HCT116 (cell line): ENCODE measurements at regions not wholly inside any gene's neighbourhood (a gene's known extent, or its start where the extent isn't known, plus 50 kb on each side); places are given as distances from the start of the nearest gene placed in this dataset.

Experiments used
- EZH2 ChIP-seq: fragments of 200-600 bp; sonication (generic); IDR thresholded peaks from 2 replicates; pipeline ENCODE4 v1.6.1; 2017; ENCODE audit warnings: antibody characterized with exemption, mixed run types
- EZH2phosphoT487 ChIP-seq: fragments of 200-600 bp; IDR thresholded peaks from 2 replicates; pipeline ENCODE4 v1.6.1; 2018; ENCODE audit warnings: antibody characterized with exemption, borderline replicate concordance
- POLR2A ChIP-seq: IDR thresholded peaks from 2 replicates; pipeline ENCODE4 v1.7.0; 2011; ENCODE audit warnings: borderline replicate concordance; ENCODE audit not compliant: insufficient read depth, insufficient read length; ENCODE audit errors: extremely low read depth
- POLR2AphosphoS5 ChIP-seq: IDR thresholded peaks from 2 replicates; pipeline ENCODE4 v1.6.1; 2011; ENCODE audit warnings: mild to moderate bottlenecking, low read depth, low read length, moderate library complexity
- RAD21 ChIP-seq: IDR thresholded peaks from 2 replicates; pipeline ENCODE4 v1.6.1; 2012; ENCODE audit warnings: low read depth, mild to moderate bottlenecking
- SP1 ChIP-seq: IDR thresholded peaks from 2 replicates; pipeline ENCODE4 v1.6.1; 2012; ENCODE audit warnings: low read depth
- SRF ChIP-seq: IDR thresholded peaks from 2 replicates; pipeline ENCODE4 v1.6.1; 2012; ENCODE audit warnings: low read depth
- TCF7L2 ChIP-seq: IDR thresholded peaks from 2 replicates; pipeline ENCODE4 v1.7.0; 2011; ENCODE audit warnings: borderline replicate concordance, inconsistent platforms; ENCODE audit not compliant: insufficient read depth, insufficient read length; ENCODE audit errors: extremely low read depth
- TF ChIP-seq, protein P1 (sequence below), 3 experiments: fragments of 200-600 bp in 1 of 3; sonication (generic) in 1 of 3; IDR thresholded peaks in 2 of 3; conservative IDR thresholded peaks in 1 of 3; 2 replicates each; pipeline ENCODE4 v1.5.1; 2012 to 2017; ENCODE audit warnings: low read depth in 2 of 3, low read length in 2 of 3, antibody characterized with exemption in 1 of 3, borderline replicate concordance in 1 of 3, control low read depth in 1 of 3, mild to moderate bottlenecking in 1 of 3, mixed read lengths in 1 of 3, mixed run types in 1 of 3, moderate library complexity in 1 of 3; ENCODE audit not compliant: insufficient read depth in 1 of 3
- TF ChIP-seq, protein P2 (sequence below): IDR thresholded peaks from 2 replicates; pipeline ENCODE4 v1.6.1; 2012
- TF ChIP-seq, protein P3 (sequence below): IDR thresholded peaks from 2 replicates; pipeline ENCODE4 v1.6.1; 2011; ENCODE audit warnings: mild to moderate bottlenecking, low read length, moderate library complexity; ENCODE audit not compliant: insufficient replicate concordance; ENCODE audit errors: extremely low read depth
- TF ChIP-seq, protein P4 (sequence below): IDR thresholded peaks from 2 replicates; pipeline ENCODE4 v1.6.1; 2012

DNA sequence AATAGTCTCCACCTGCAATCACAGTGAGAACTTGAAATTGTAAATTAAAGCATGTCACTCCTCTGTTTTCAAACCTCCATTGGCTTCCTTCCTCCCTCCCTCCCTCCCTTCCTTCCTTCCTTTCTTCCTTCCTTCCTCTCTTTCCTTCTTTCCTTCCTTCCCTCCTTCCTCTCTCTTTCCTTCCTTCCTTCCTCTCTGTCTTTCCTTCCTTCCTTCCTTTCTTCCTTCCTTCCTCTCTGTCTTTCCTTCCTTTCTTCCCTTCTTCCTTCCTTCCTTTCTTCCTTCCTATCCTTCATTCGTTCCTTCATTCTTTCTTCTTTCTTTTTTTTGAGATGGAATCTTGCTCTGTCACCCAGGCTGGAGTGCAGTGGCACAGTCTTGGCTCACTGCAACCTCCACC is 595.0 kb upstream of the ZNF608 start:
- TF ChIP-seq, protein P1, sequence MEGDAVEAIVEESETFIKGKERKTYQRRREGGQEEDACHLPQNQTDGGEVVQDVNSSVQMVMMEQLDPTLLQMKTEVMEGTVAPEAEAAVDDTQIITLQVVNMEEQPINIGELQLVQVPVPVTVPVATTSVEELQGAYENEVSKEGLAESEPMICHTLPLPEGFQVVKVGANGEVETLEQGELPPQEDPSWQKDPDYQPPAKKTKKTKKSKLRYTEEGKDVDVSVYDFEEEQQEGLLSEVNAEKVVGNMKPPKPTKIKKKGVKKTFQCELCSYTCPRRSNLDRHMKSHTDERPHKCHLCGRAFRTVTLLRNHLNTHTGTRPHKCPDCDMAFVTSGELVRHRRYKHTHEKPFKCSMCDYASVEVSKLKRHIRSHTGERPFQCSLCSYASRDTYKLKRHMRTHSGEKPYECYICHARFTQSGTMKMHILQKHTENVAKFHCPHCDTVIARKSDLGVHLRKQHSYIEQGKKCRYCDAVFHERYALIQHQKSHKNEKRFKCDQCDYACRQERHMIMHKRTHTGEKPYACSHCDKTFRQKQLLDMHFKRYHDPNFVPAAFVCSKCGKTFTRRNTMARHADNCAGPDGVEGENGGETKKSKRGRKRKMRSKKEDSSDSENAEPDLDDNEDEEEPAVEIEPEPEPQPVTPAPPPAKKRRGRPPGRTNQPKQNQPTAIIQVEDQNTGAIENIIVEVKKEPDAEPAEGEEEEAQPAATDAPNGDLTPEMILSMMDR (IDR thresholded peaks at IDR 0.05 in 2 of 3, conservative IDR thresholded peaks at IDR 0.05 in 1 of 3; ENCODE audit: borderline replicate concordance in 1 of 3, insufficient read depth in 1 of 3, low read depth in 2 of 3, low read length in 2 of 3): no peak
- TF ChIP-seq RAD21: no peak
- TF ChIP-seq POLR2AphosphoS5: no peak
- no peak for TF ChIP-seq POLR2A
- TF ChIP-seq SRF: no peak
- TF ChIP-seq EZH2: no peak
- TF ChIP-seq, protein P2, sequence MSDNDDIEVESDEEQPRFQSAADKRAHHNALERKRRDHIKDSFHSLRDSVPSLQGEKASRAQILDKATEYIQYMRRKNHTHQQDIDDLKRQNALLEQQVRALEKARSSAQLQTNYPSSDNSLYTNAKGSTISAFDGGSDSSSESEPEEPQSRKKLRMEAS: no peak
- no peak for TF ChIP-seq SP1
- TF ChIP-seq, protein P3, sequence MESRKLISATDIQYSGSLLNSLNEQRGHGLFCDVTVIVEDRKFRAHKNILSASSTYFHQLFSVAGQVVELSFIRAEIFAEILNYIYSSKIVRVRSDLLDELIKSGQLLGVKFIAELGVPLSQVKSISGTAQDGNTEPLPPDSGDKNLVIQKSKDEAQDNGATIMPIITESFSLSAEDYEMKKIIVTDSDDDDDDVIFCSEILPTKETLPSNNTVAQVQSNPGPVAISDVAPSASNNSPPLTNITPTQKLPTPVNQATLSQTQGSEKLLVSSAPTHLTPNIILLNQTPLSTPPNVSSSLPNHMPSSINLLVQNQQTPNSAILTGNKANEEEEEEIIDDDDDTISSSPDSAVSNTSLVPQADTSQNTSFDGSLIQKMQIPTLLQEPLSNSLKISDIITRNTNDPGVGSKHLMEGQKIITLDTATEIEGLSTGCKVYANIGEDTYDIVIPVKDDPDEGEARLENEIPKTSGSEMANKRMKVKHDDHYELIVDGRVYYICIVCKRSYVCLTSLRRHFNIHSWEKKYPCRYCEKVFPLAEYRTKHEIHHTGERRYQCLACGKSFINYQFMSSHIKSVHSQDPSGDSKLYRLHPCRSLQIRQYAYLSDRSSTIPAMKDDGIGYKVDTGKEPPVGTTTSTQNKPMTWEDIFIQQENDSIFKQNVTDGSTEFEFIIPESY: no peak
- TF ChIP-seq, protein P4, sequence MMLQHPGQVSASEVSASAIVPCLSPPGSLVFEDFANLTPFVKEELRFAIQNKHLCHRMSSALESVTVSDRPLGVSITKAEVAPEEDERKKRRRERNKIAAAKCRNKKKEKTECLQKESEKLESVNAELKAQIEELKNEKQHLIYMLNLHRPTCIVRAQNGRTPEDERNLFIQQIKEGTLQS: no peak
- no peak for TF ChIP-seq TCF7L2
- no peak for TF ChIP-seq EZH2phosphoT487
